H9 (cell line): ENCODE measurements at regions not wholly inside any gene's neighbourhood (a gene's known extent, or its start where the extent isn't known, plus 50 kb on each side); places are given as distances from the start of the nearest gene placed in this dataset.

Source experiments
- DNase-seq: peaks from one replicate; pipeline ENCODE4 v3.0.0-alpha.2; 2017
- H2AFZ ChIP-seq: one replicate; pipeline ENCODE4 v1.6.1; 2013; ENCODE audit warnings: mild to moderate bottlenecking, low read length, control low read depth, moderate library complexity
- H2AK5ac ChIP-seq: 2 replicates; pipeline ENCODE4 v1.6.1; 2013; ENCODE audit warnings: low read length, control low read depth, mixed read lengths; ENCODE audit not compliant: insufficient read length
- H2BK120ac ChIP-seq: one replicate; pipeline ENCODE4 v1.6.1; 2013; ENCODE audit warnings: low read depth, mild to moderate bottlenecking, low read length, control low read depth, inconsistent platforms; ENCODE audit not compliant: poor library complexity, severe bottlenecking
- H2BK12ac ChIP-seq: 2 replicates; pipeline ENCODE4 v1.6.1; 2013; ENCODE audit warnings: low read length, control low read depth, mixed read lengths, low read depth; ENCODE audit not compliant: insufficient read length
- H2BK15ac ChIP-seq: 2 replicates; pipeline ENCODE4 v1.6.1; 2013; ENCODE audit warnings: low read depth, low read length, control low read depth
- H2BK20ac ChIP-seq: one replicate; pipeline ENCODE4 v1.6.1; 2013; ENCODE audit warnings: low read depth, mild to moderate bottlenecking, low read length, control low read depth, inconsistent platforms; ENCODE audit not compliant: poor library complexity, severe bottlenecking
- H2BK5ac ChIP-seq: 2 replicates; pipeline ENCODE4 v1.6.1; 2013; ENCODE audit warnings: low read length, control low read depth, mixed read lengths; ENCODE audit not compliant: insufficient read length
- H3K14ac ChIP-seq: 2 replicates; pipeline ENCODE4 v1.6.1; 2013; ENCODE audit warnings: low read length, control low read depth; ENCODE audit not compliant: insufficient read depth
- H3K18ac ChIP-seq: 2 replicates; pipeline ENCODE4 v1.6.1; 2013; ENCODE audit warnings: low read depth, mild to moderate bottlenecking, mixed read lengths, low read length, control low read depth; ENCODE audit not compliant: insufficient read length
- H3K23ac ChIP-seq: 2 replicates; pipeline ENCODE4 v1.6.1; 2013; ENCODE audit warnings: low read length, control low read depth, mixed read lengths, low read depth; ENCODE audit not compliant: insufficient read length
- H3K23me2 ChIP-seq: 2 replicates; pipeline ENCODE4 v1.6.1; 2013; ENCODE audit warnings: low read depth, mild to moderate bottlenecking, mixed read lengths, low read length, control low read depth; ENCODE audit not compliant: insufficient read length, poor library complexity, severe bottlenecking
- H3K27ac ChIP-seq: 2 replicates; pipeline ENCODE4 v1.5.1; 2013; ENCODE audit warnings: low read length, control low read depth, mixed read lengths, low read depth; ENCODE audit not compliant: insufficient read length
- H3K27me3 ChIP-seq: 2 replicates; pipeline ENCODE4 v1.6.1; 2013; ENCODE audit warnings: low read length, control low read depth, inconsistent platforms; ENCODE audit not compliant: insufficient read depth
- H3K4ac ChIP-seq: 2 replicates; pipeline ENCODE4 v1.6.1; 2013; ENCODE audit warnings: low read depth, mild to moderate bottlenecking, control low read depth, inconsistent platforms, low read length, moderate library complexity
- H3K4me1 ChIP-seq: 2 replicates; pipeline ENCODE4 v1.6.1; 2013; ENCODE audit warnings: low read length, control low read depth, inconsistent platforms; ENCODE audit not compliant: insufficient read depth
- H3K4me2 ChIP-seq: 2 replicates; pipeline ENCODE4 v1.6.1; 2013; ENCODE audit warnings: low read length, control low read depth, mixed read lengths; ENCODE audit not compliant: insufficient read length, insufficient read depth
- H3K56ac ChIP-seq: 2 replicates; pipeline ENCODE4 v1.6.1; 2013; ENCODE audit warnings: low read depth, mild to moderate bottlenecking, mixed read lengths, low read length, control low read depth; ENCODE audit not compliant: insufficient read length
- H3K79me1 ChIP-seq: 2 replicates; pipeline ENCODE4 v1.6.1; 2013; ENCODE audit warnings: low read depth, mild to moderate bottlenecking, moderate library complexity, low read length, control low read depth, inconsistent platforms; ENCODE audit not compliant: insufficient read depth, poor library complexity, severe bottlenecking
- H3K79me2 ChIP-seq: 2 replicates; pipeline ENCODE4 v1.6.1; 2013; ENCODE audit warnings: low read length, control low read depth, inconsistent platforms; ENCODE audit not compliant: insufficient read depth
- H3K9ac ChIP-seq: 2 replicates; pipeline ENCODE4 v1.6.1; 2013; ENCODE audit warnings: low read length, control low read depth, mixed read lengths; ENCODE audit not compliant: insufficient read length; ENCODE audit errors: extremely low read depth
- H3K9me3 ChIP-seq: one replicate; pipeline ENCODE4 v1.6.1; 2013; ENCODE audit warnings: low read depth, low read length, inconsistent platforms; ENCODE audit not compliant: control insufficient read depth
- H3T11ph ChIP-seq: one replicate; pipeline ENCODE4 v1.6.1; 2013; ENCODE audit warnings: mild to moderate bottlenecking, low read length, control low read depth, inconsistent platforms
- H4K20me1 ChIP-seq: one replicate; pipeline ENCODE4 v1.6.1; 2013; ENCODE audit not compliant: control insufficient read depth, insufficient read length, insufficient read depth
- H4K5ac ChIP-seq: 2 replicates; pipeline ENCODE4 v1.6.1; 2013; ENCODE audit warnings: low read depth, mild to moderate bottlenecking, mixed read lengths, low read length, control low read depth; ENCODE audit not compliant: insufficient read length
- H4K8ac ChIP-seq: replicated peaks from 2 replicates; pipeline ENCODE4 v1.6.1; 2013; ENCODE audit warnings: low read length, control low read depth, mixed read lengths, low read depth; ENCODE audit not compliant: insufficient read length
- H4K91ac ChIP-seq: 2 replicates; pipeline ENCODE4 v1.6.1; 2013; ENCODE audit warnings: low read depth, mild to moderate bottlenecking, moderate library complexity, mixed read lengths, low read length, control low read depth; ENCODE audit not compliant: insufficient read length
- H3K27ac Mint-ChIP-seq, 3 experiments: 2 replicates in 2 of 3; 3 replicates in 1 of 3; pipeline ENCODE4 v1.8.0; 2020 to 2021; ENCODE audit warnings: mixed read lengths in 3 of 3, mild to moderate bottlenecking in 1 of 3, moderate library complexity in 1 of 3
- H3K27me3 Mint-ChIP-seq: 2 replicates; pipeline ENCODE4 v1.8.0; 2021; ENCODE audit warnings: low read depth, mild to moderate bottlenecking, moderate library complexity, mixed read lengths
- H3K36me3 Mint-ChIP-seq, 3 experiments: 2 replicates in 2 of 3; 3 replicates in 1 of 3; pipeline ENCODE4 v1.8.0; 2020 to 2021; ENCODE audit warnings: low read depth in 3 of 3, mixed read lengths in 3 of 3; ENCODE audit not compliant: insufficient read depth in 1 of 3
- H3K4me1 Mint-ChIP-seq, 2 experiments: 2 replicates each; pipeline ENCODE4 v1.8.0; 2020; ENCODE audit warnings: mixed read lengths in 2 of 2
- H3K4me3 Mint-ChIP-seq, 2 experiments: 2 replicates in 1 of 2; 3 replicates in 1 of 2; pipeline ENCODE4 v1.8.0; 2020 to 2021; ENCODE audit warnings: mild to moderate bottlenecking in 2 of 2, mixed read lengths in 2 of 2, moderate library complexity in 1 of 2
- H3K9me3 Mint-ChIP-seq, 2 experiments: 2 replicates in 1 of 2; 3 replicates in 1 of 2; pipeline ENCODE4 v1.8.0; 2020; ENCODE audit warnings: mild to moderate bottlenecking in 2 of 2, mixed read lengths in 2 of 2, moderate library complexity in 1 of 2
- WGBS: extraction: QIAGEN DNeasy Blood & Tissue Kit; methylation state at CpG from one replicate; pipeline ENCODE4 v1.1.7; 2013; ENCODE audit warnings: missing lambda C conversion rate, low lambda C conversion rate, mixed read lengths; ENCODE audit not compliant: insufficient read length; ENCODE audit errors: extremely low coverage; 5-methylcytosine and 5-hydroxymethylcytosine counted together
- TF ChIP-seq, protein P1 (sequence below): fragments of 200-600 bp; sonication (generic); conservative IDR thresholded peaks from 3 replicates; pipeline ENCODE4 v1.8.0; 2021; ENCODE audit warnings: antibody characterized with exemption, mild to moderate bottlenecking

DNA sequence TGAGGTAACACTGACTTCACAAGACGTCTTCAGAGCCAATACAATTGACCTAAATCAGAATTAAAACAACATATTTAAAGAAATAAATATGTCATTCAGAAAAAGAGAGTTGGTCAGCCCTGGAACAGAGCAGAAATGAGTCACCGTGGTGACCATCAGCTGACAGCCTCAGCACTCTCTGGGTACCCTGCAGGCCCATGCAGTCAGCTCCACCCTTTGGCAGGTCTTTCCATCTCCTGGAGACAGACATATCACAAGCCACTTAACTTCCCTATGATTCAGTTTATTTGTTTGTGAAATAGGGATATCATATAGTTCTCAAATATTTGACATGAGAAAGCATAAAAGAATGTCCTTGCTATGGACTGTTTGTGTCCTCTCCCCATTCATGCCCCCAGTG lies 151.6 kb upstream of the MEF2C start:
- no peaks in the 10 kb centered on the region for H3K79me2 ChIP-seq
- no peak overlapping the region for H4K91ac ChIP-seq
- Mint-ChIP-seq H3K36me3 (no peaks in the 10 kb centered on the region), H3K27me3 (no peaks in the 10 kb centered on the region), H3K4me1 (peaks cover 8 to 12% of the 10 kb centered on the region in 2 experiments), H3K27ac (no peak overlapping the region; a peak in 1 of 7 replicates), H3K4me3 (no peak overlapping the region), H3K9me3 (no peaks in the 10 kb centered on the region)
- H3K79me1 ChIP-seq, result no peaks in the 10 kb centered on the region
- H3K4ac ChIP-seq, result no peak overlapping the region
- H4K20me1 ChIP-seq, result no peaks in the 10 kb centered on the region
- no peak overlapping the region for H3K18ac ChIP-seq
- H2BK20ac ChIP-seq, result no peak overlapping the region
- H3K4me1 ChIP-seq, result no peaks in the 10 kb centered on the region
- no peak overlapping the region for H2BK5ac ChIP-seq
- H3T11ph ChIP-seq, result no peak overlapping the region
- no peak for DNase-seq
- H3K27ac ChIP-seq, result no peak overlapping the region
- H3K27me3 ChIP-seq, result no peaks in the 10 kb centered on the region
- H3K14ac ChIP-seq, result no peak overlapping the region
- no peak overlapping the region for H2AK5ac ChIP-seq
- no peak overlapping the region for H3K23ac ChIP-seq
- H2BK15ac ChIP-seq, result no peak overlapping the region
- H3K23me2 ChIP-seq, result no peaks in the 10 kb centered on the region
- H2BK12ac ChIP-seq, result no peak overlapping the region
- H3K9me3 ChIP-seq, result no peaks in the 10 kb centered on the region
- H2BK120ac ChIP-seq, result no peak overlapping the region
- no peak overlapping the region for H2AFZ ChIP-seq
- TF ChIP-seq, protein P1, sequence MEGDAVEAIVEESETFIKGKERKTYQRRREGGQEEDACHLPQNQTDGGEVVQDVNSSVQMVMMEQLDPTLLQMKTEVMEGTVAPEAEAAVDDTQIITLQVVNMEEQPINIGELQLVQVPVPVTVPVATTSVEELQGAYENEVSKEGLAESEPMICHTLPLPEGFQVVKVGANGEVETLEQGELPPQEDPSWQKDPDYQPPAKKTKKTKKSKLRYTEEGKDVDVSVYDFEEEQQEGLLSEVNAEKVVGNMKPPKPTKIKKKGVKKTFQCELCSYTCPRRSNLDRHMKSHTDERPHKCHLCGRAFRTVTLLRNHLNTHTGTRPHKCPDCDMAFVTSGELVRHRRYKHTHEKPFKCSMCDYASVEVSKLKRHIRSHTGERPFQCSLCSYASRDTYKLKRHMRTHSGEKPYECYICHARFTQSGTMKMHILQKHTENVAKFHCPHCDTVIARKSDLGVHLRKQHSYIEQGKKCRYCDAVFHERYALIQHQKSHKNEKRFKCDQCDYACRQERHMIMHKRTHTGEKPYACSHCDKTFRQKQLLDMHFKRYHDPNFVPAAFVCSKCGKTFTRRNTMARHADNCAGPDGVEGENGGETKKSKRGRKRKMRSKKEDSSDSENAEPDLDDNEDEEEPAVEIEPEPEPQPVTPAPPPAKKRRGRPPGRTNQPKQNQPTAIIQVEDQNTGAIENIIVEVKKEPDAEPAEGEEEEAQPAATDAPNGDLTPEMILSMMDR, result no peak
- no CpG with 5 or more reads among the region's 2 CpGs for WGBS
- no peak overlapping the region for H3K4me2 ChIP-seq
- no peak overlapping the region for H4K8ac ChIP-seq
- no peak overlapping the region for H3K9ac ChIP-seq
- no peak overlapping the region for H4K5ac ChIP-seq
- H3K56ac ChIP-seq, result no peak overlapping the region
